Fibroblast of villous mesenchyme (primary cell): ENCODE measurements at regions not wholly inside any gene's neighbourhood (a gene's known extent, or its start where the extent isn't known, plus 50 kb on each side); places are given as distances from the start of the nearest gene placed in this dataset. TPM values are rescaled to one million over a fixed set of nuclear protein-coding genes. Genes with fewer than 3 reads are reported as not detected.
A peak's percentile ranks its signal among the peaks of the same experiment; 100 is the strongest.

Experiments
- DNase-seq: peaks from one replicate; pipeline ENCODE4 v3.0.0-alpha.2; 2010; ENCODE audit warnings: low read depth
- H3K4me3 ChIP-seq: 2 replicates; pipeline ENCODE4 v1.5.1; 2011; ENCODE audit warnings: low read depth, mild to moderate bottlenecking, low read length
- small RNA-seq: library from RNA; depleted of rRNA; stranded (forward); fragments of <200 nt; gene quantifications from one replicate; pipeline ENCODE3, GENCODE V24; 2012
- TF ChIP-seq, protein P1 (sequence below): IDR thresholded peaks from 2 replicates; pipeline ENCODE4 v1.5.1; 2012; ENCODE audit warnings: low read depth, mild to moderate bottlenecking, low read length; ENCODE audit not compliant: insufficient read depth

- DNase-seq, result no peak
- TF ChIP-seq, protein P1, sequence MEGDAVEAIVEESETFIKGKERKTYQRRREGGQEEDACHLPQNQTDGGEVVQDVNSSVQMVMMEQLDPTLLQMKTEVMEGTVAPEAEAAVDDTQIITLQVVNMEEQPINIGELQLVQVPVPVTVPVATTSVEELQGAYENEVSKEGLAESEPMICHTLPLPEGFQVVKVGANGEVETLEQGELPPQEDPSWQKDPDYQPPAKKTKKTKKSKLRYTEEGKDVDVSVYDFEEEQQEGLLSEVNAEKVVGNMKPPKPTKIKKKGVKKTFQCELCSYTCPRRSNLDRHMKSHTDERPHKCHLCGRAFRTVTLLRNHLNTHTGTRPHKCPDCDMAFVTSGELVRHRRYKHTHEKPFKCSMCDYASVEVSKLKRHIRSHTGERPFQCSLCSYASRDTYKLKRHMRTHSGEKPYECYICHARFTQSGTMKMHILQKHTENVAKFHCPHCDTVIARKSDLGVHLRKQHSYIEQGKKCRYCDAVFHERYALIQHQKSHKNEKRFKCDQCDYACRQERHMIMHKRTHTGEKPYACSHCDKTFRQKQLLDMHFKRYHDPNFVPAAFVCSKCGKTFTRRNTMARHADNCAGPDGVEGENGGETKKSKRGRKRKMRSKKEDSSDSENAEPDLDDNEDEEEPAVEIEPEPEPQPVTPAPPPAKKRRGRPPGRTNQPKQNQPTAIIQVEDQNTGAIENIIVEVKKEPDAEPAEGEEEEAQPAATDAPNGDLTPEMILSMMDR, result no peak
- H3K4me3 ChIP-seq, result no peak overlapping the region
Measured at GRCh38 chr4:133084421-133084820, 64.7 kb upstream of the PCDH10 start.

DNA sequence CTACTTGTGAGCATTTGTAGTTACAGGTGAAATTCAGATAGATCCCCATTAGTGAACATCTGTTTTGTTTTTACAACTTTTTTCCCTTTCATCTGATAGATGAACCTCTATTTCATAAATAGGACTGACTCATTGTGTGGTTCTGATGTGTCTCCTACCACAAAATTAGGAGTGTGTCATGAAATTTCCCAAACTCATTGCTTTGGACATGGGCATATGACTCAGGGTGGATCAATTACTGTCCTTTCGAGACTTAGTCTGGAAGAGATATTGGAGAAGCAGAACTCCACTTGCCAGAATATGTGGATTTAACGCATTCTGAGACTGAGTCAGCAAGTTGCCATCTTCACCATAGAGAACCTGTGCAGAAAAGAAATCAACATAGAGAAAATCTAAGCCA lies 53.5 kb upstream of the PCDH10 start:
- H3K4me3 ChIP-seq, result no peak overlapping the region
- peak; percentile 0 for DNase-seq
- TF ChIP-seq, protein P1, result no peak

GRCh38 chr4:133096972-133097371 lies 52.1 kb upstream of the PCDH10 start:
- DNase-seq, result no peak
- no peak overlapping the region for H3K4me3 ChIP-seq
- TF ChIP-seq, protein P1, result no peak

Small RNA genes in the stretch of these regions (small RNA-seq; reads per million reads assigned to genes)
- not detected for gene AC096711.1
